ENCODE measurements at regions not wholly inside any gene's neighbourhood (a gene's known extent, or its start where the extent isn't known, plus 50 kb on each side); places are given as distances from the start of the nearest gene placed in this dataset.

GRCh38 chr17:77316651-77317050 is 175.9 kb downstream of the SEC14L1 start:
- no peaks in the 10 kb centered on the region for H3K36me3 Mint-ChIP-seq (ENCODE audit: low read depth)
- no peaks in the 10 kb centered on the region for H3K27me3 Mint-ChIP-seq (ENCODE audit: low read depth)
- DNase-seq (ENCODE audit: low spot score): no peak
- H3K4me1 Mint-ChIP-seq (ENCODE audit: low read depth): peaks cover 13% of the 10 kb centered on the region
- H3K27ac Mint-ChIP-seq: no peak overlapping the region
- H3K4me3 Mint-ChIP-seq (ENCODE audit: low read depth): no peak overlapping the region
- intact Hi-C loops (cut with micrococcal nuclease): loop anchor here (5.0 kb wide), 1 partner anchor 34 kb away; no protein-coding TSS in a partner anchor
- no peaks in the 10 kb centered on the region for H3K9me3 Mint-ChIP-seq

- no peak overlapping the region for H3K4me3 Mint-ChIP-seq (ENCODE audit: low read depth)
- H3K27ac Mint-ChIP-seq: no peak overlapping the region
- no peak for DNase-seq (ENCODE audit: low spot score)
- H3K36me3 Mint-ChIP-seq (ENCODE audit: low read depth): no peaks in the 10 kb centered on the region
- H3K4me1 Mint-ChIP-seq (ENCODE audit: low read depth): peaks cover 13% of the 10 kb centered on the region
- intact Hi-C loops (cut with micrococcal nuclease): loop anchor here (5.0 kb wide), 1 partner anchor 35 kb away; no protein-coding TSS in a partner anchor
- H3K27me3 Mint-ChIP-seq (ENCODE audit: low read depth): no peaks in the 10 kb centered on the region
- no peaks in the 10 kb centered on the region for H3K9me3 Mint-ChIP-seq
These were observed 176.5 kb downstream of the SEC14L1 start for GRCh38 chr17:77317091-77317750.

- Mint-ChIP-seq H3K4me3 (ENCODE audit: low read depth) (no peak overlapping the region), H3K27ac (no peak overlapping the region), H3K36me3 (ENCODE audit: low read depth) (no peaks in the 10 kb centered on the region), H3K4me1 (ENCODE audit: low read depth) (peaks cover 13% of the 10 kb centered on the region), H3K9me3 (no peaks in the 10 kb centered on the region), H3K27me3 (ENCODE audit: low read depth) (no peaks in the 10 kb centered on the region)
- intact Hi-C loops (cut with micrococcal nuclease): loop anchor here (5.0 kb wide), 1 partner anchor 36 kb away; no protein-coding TSS in a partner anchor
- no peak for DNase-seq (ENCODE audit: low spot score)
These were observed 177.3 kb downstream of the SEC14L1 start for GRCh38 chr17:77318021-77318420.

GRCh38 chr17:77318491-77319210 is 177.9 kb downstream of the SEC14L1 start:
- Mint-ChIP-seq H3K4me3 (ENCODE audit: low read depth) (no peak overlapping the region), H3K27ac (peak overlapping the region; percentile 92), H3K36me3 (ENCODE audit: low read depth) (no peaks in the 10 kb centered on the region), H3K9me3 (no peaks in the 10 kb centered on the region), H3K27me3 (ENCODE audit: low read depth) (no peaks in the 10 kb centered on the region), H3K4me1 (ENCODE audit: low read depth) (peaks cover 14% of the 10 kb centered on the region)
- no peak for DNase-seq (ENCODE audit: low spot score)
- intact Hi-C loops (cut with micrococcal nuclease): loop anchor here (5.0 kb wide), 1 partner anchor 36 kb away; no protein-coding TSS in a partner anchor

- H3K36me3 Mint-ChIP-seq (ENCODE audit: low read depth): no peaks in the 10 kb centered on the region
- peaks cover 22% of the 10 kb centered on the region for H3K4me1 Mint-ChIP-seq (ENCODE audit: low read depth)
- intact Hi-C loops (cut with micrococcal nuclease): loop anchor here (5.0 kb wide), 1 partner anchor 37 kb away; no protein-coding TSS in a partner anchor
- peak; percentile 46 for DNase-seq (ENCODE audit: low spot score)
- peak overlapping the region; percentile 92 for H3K27ac Mint-ChIP-seq
- no peaks in the 10 kb centered on the region for H3K27me3 Mint-ChIP-seq (ENCODE audit: low read depth)
- peak overlapping the region; percentile 87 for H3K4me3 Mint-ChIP-seq (ENCODE audit: low read depth)
- no peaks in the 10 kb centered on the region for H3K9me3 Mint-ChIP-seq
These were observed 178.7 kb downstream of the SEC14L1 start for GRCh38 chr17:77319211-77320043.

GRCh38 chr17:77320044-77320440 is 179.3 kb downstream of the SEC14L1 start:
- H3K4me3 Mint-ChIP-seq (ENCODE audit: low read depth): peak overlapping the region; percentile 52
- no peak overlapping the region for H3K27ac Mint-ChIP-seq
- no peak for DNase-seq (ENCODE audit: low spot score)

GRCh38 chr17:77320485-77321256 is 179.9 kb downstream of the SEC14L1 start:
- peaks cover 33% of the 10 kb centered on the region for H3K4me1 Mint-ChIP-seq (ENCODE audit: low read depth)

More at GRCh38 chr17:77320044-77320440, 179.3 kb downstream of the SEC14L1 start:
- Mint-ChIP-seq H3K4me1 (ENCODE audit: low read depth) (peaks cover 27% of the 10 kb centered on the region), H3K9me3 (no peaks in the 10 kb centered on the region), H3K36me3 (ENCODE audit: low read depth) (no peaks in the 10 kb centered on the region), H3K27me3 (ENCODE audit: low read depth) (no peaks in the 10 kb centered on the region)
- intact Hi-C loops (cut with micrococcal nuclease): no loop called here

GRCh38 chr17:77321649-77322513 is 181.1 kb downstream of the SEC14L1 start:
- intact Hi-C loops (cut with micrococcal nuclease): no loop called here
- DNase-seq (ENCODE audit: low spot score): no peak
- Mint-ChIP-seq H3K27ac (no peak overlapping the region), H3K9me3 (no peaks in the 10 kb centered on the region), H3K36me3 (ENCODE audit: low read depth) (no peaks in the 10 kb centered on the region), H3K27me3 (ENCODE audit: low read depth) (no peaks in the 10 kb centered on the region), H3K4me1 (ENCODE audit: low read depth) (peaks cover 40% of the 10 kb centered on the region), H3K4me3 (ENCODE audit: low read depth) (no peak overlapping the region)

More at GRCh38 chr17:77320485-77321256, 179.9 kb downstream of the SEC14L1 start:
- Mint-ChIP-seq H3K27ac (no peak overlapping the region), H3K4me3 (ENCODE audit: low read depth) (peak overlapping the region; percentile 62), H3K27me3 (ENCODE audit: low read depth) (no peaks in the 10 kb centered on the region), H3K9me3 (no peaks in the 10 kb centered on the region), H3K36me3 (ENCODE audit: low read depth) (no peaks in the 10 kb centered on the region)
- intact Hi-C loops (cut with micrococcal nuclease): no loop called here
- no peak for DNase-seq (ENCODE audit: low spot score)

- Mint-ChIP-seq H3K4me1 (ENCODE audit: low read depth) (peaks cover 40% of the 10 kb centered on the region), H3K27ac (no peak overlapping the region), H3K9me3 (no peaks in the 10 kb centered on the region), H3K27me3 (ENCODE audit: low read depth) (no peaks in the 10 kb centered on the region), H3K36me3 (ENCODE audit: low read depth) (no peaks in the 10 kb centered on the region), H3K4me3 (ENCODE audit: low read depth) (no peak overlapping the region)
- no peak for DNase-seq (ENCODE audit: low spot score)
- intact Hi-C loops (cut with micrococcal nuclease): no loop called here
These were observed 182.0 kb downstream of the SEC14L1 start for GRCh38 chr17:77322514-77323412.

- H3K4me3 Mint-ChIP-seq (ENCODE audit: low read depth): no peak overlapping the region
- H3K4me1 Mint-ChIP-seq (ENCODE audit: low read depth): peaks cover 42% of the 10 kb centered on the region
- no peak overlapping the region for H3K27ac Mint-ChIP-seq
- H3K9me3 Mint-ChIP-seq: no peaks in the 10 kb centered on the region
- DNase-seq (ENCODE audit: low spot score): no peak
- no peaks in the 10 kb centered on the region for H3K27me3 Mint-ChIP-seq (ENCODE audit: low read depth)
- H3K36me3 Mint-ChIP-seq (ENCODE audit: low read depth): no peaks in the 10 kb centered on the region
- intact Hi-C loops (cut with micrococcal nuclease): no loop called here
These were observed 182.8 kb downstream of the SEC14L1 start for GRCh38 chr17:77323413-77324171.

All from activated T-helper 2 cell treated with anti-CD3 and anti-CD28 coated beads, Interferon-gamma antibody, Interleukin-2, Interleukin-4, amounts not matched to agents 10 μg/mL and 5 μg/mL and 100 μg/mL, durations not matched to agents 14 hours and 24 hours and 36 hours (primary cell).